Memory B cell (primary cell): ENCODE measurements at regions not wholly inside any gene's neighbourhood (a gene's known extent, or its start where the extent isn't known, plus 50 kb on each side); places are given as distances from the start of the nearest gene placed in this dataset.

Experiments
- ATAC-seq: fragments of 150-1000 bp; cut with Tn5 transposase; 2 replicates; pipeline ENCODE4 v1.10.0; 2021; ENCODE audit warnings: low read depth, mild to moderate bottlenecking, moderate library complexity
- DNase-seq, 2 donors: peaks; one replicate each; pipeline ENCODE4 v3.0.0; 2022; ENCODE audit warnings: low spot score in 2 of 2
- H3K27ac Mint-ChIP-seq: one replicate; pipeline ENCODE4 v1.8.0; 2022; ENCODE audit warnings: mild to moderate bottlenecking, moderate library complexity, mixed read lengths
- H3K27me3 Mint-ChIP-seq: one replicate; pipeline ENCODE4 v1.8.0; 2022; ENCODE audit warnings: mixed read lengths
- H3K36me3 Mint-ChIP-seq: one replicate; pipeline ENCODE4 v1.8.0; 2022; ENCODE audit warnings: mild to moderate bottlenecking, mixed read lengths
- H3K4me1 Mint-ChIP-seq: one replicate; pipeline ENCODE4 v1.8.0; 2022; ENCODE audit warnings: mixed read lengths
- H3K4me3 Mint-ChIP-seq: one replicate; pipeline ENCODE4 v1.8.0; 2022; ENCODE audit warnings: mild to moderate bottlenecking, moderate library complexity, mixed read lengths
- H3K9me3 Mint-ChIP-seq: one replicate; pipeline ENCODE4 v1.8.0; 2022; ENCODE audit warnings: mixed read lengths

- DNase-seq (no peak), ATAC-seq (no peak)
- H3K4me1 Mint-ChIP-seq: no peaks in the 10 kb centered on the region
- H3K4me3 Mint-ChIP-seq: no peak overlapping the region
- H3K27ac Mint-ChIP-seq: no peak overlapping the region
- peaks cover 4% of the 10 kb centered on the region for H3K9me3 Mint-ChIP-seq
- peaks cover 3% of the 10 kb centered on the region for H3K36me3 Mint-ChIP-seq
- peaks cover 6% of the 10 kb centered on the region for H3K27me3 Mint-ChIP-seq
These were observed 442.1 kb upstream of the MEX3C start for GRCh38 chr18:51639541-51639940.

- Mint-ChIP-seq H3K4me1 (no peaks in the 10 kb centered on the region), H3K27ac (no peak overlapping the region)
These were observed 446.0 kb upstream of the MEX3C start for GRCh38 chr18:51643483-51643882.

GRCh38 chr18:51645607-51646006 lies 448.1 kb upstream of the MEX3C start:
- ATAC-seq: no peak
- no peak overlapping the region for H3K4me3 Mint-ChIP-seq
- H3K27me3 Mint-ChIP-seq: peaks cover 6% of the 10 kb centered on the region
- DNase-seq: no peak
- no peaks in the 10 kb centered on the region for H3K9me3 Mint-ChIP-seq
- no peaks in the 10 kb centered on the region for H3K4me1 Mint-ChIP-seq
- H3K36me3 Mint-ChIP-seq: no peaks in the 10 kb centered on the region
- no peak overlapping the region for H3K27ac Mint-ChIP-seq

More at GRCh38 chr18:51643483-51643882, 446.0 kb upstream of the MEX3C start:
- H3K9me3 Mint-ChIP-seq: no peaks in the 10 kb centered on the region
- no peak overlapping the region for H3K4me3 Mint-ChIP-seq
- DNase-seq (no peak), ATAC-seq (no peak)
- no peaks in the 10 kb centered on the region for H3K36me3 Mint-ChIP-seq
- peaks cover 6% of the 10 kb centered on the region for H3K27me3 Mint-ChIP-seq

GRCh38 chr18:51647346-51647745 lies 449.9 kb upstream of the MEX3C start:
- Mint-ChIP-seq H3K9me3 (no peaks in the 10 kb centered on the region), H3K4me3 (no peak overlapping the region), H3K27ac (no peak overlapping the region), H3K4me1 (no peaks in the 10 kb centered on the region), H3K36me3 (no peaks in the 10 kb centered on the region), H3K27me3 (peaks cover 3% of the 10 kb centered on the region)
- DNase-seq: no peak
- ATAC-seq: no peak

- no peak for ATAC-seq
- H3K27me3 Mint-ChIP-seq: peaks cover 3% of the 10 kb centered on the region
- H3K4me1 Mint-ChIP-seq: no peaks in the 10 kb centered on the region
These were observed 450.5 kb upstream of the MEX3C start for GRCh38 chr18:51647942-51648341.

GRCh38 chr18:51649796-51650195 lies 452.3 kb upstream of the MEX3C start:
- DNase-seq (no peak), ATAC-seq (no peak)
- Mint-ChIP-seq H3K27me3 (no peaks in the 10 kb centered on the region), H3K4me1 (peaks cover 4% of the 10 kb centered on the region), H3K27ac (no peak overlapping the region), H3K4me3 (no peak overlapping the region), H3K9me3 (no peaks in the 10 kb centered on the region), H3K36me3 (no peaks in the 10 kb centered on the region)

More at GRCh38 chr18:51647942-51648341, 450.5 kb upstream of the MEX3C start:
- no peaks in the 10 kb centered on the region for H3K9me3 Mint-ChIP-seq
- DNase-seq: no peak
- no peaks in the 10 kb centered on the region for H3K36me3 Mint-ChIP-seq
- H3K4me3 Mint-ChIP-seq: no peak overlapping the region
- H3K27ac Mint-ChIP-seq: no peak overlapping the region

GRCh38 chr18:51651761-51652160 lies 454.3 kb upstream of the MEX3C start:
- Mint-ChIP-seq H3K27ac (no peak overlapping the region), H3K4me3 (no peak overlapping the region), H3K4me1 (peaks cover 18% of the 10 kb centered on the region), H3K36me3 (no peaks in the 10 kb centered on the region), H3K9me3 (no peaks in the 10 kb centered on the region), H3K27me3 (no peaks in the 10 kb centered on the region)
- ATAC-seq (no peak), DNase-seq (no peak)

- no peak overlapping the region for H3K27ac Mint-ChIP-seq
- H3K9me3 Mint-ChIP-seq: no peaks in the 10 kb centered on the region
- no peak overlapping the region for H3K4me3 Mint-ChIP-seq
- H3K27me3 Mint-ChIP-seq: no peaks in the 10 kb centered on the region
- ATAC-seq: no peak
- peaks cover 18% of the 10 kb centered on the region for H3K4me1 Mint-ChIP-seq
- H3K36me3 Mint-ChIP-seq: no peaks in the 10 kb centered on the region
- no peak for DNase-seq
These were observed 456.2 kb upstream of the MEX3C start for GRCh38 chr18:51653507-51654213.

GRCh38 chr18:51654488-51655326 lies 457.2 kb upstream of the MEX3C start:
- ATAC-seq: peak; percentile 71
- peak overlapping the region; percentile 37 for H3K4me3 Mint-ChIP-seq

GRCh38 chr18:51655327-51655698 lies 457.8 kb upstream of the MEX3C start:
- Mint-ChIP-seq H3K27ac (peak overlapping the region; percentile 88), H3K27me3 (peaks cover 3% of the 10 kb centered on the region), H3K4me1 (peaks cover 21% of the 10 kb centered on the region), H3K9me3 (no peaks in the 10 kb centered on the region), H3K4me3 (peak overlapping the region; percentile 45), H3K36me3 (no peaks in the 10 kb centered on the region)
- DNase-seq: peak in 1 of 2 donors; percentile 18
- ATAC-seq: peak; percentile 84

More at GRCh38 chr18:51654488-51655326, 457.2 kb upstream of the MEX3C start:
- no peaks in the 10 kb centered on the region for H3K9me3 Mint-ChIP-seq
- peaks cover 18% of the 10 kb centered on the region for H3K4me1 Mint-ChIP-seq
- DNase-seq: peak in 1 of 2 donors; percentile 10
- no peaks in the 10 kb centered on the region for H3K36me3 Mint-ChIP-seq
- H3K27ac Mint-ChIP-seq: peak overlapping the region; percentile 88
- H3K27me3 Mint-ChIP-seq: no peaks in the 10 kb centered on the region

- Mint-ChIP-seq H3K27ac (peak overlapping the region; percentile 88), H3K4me1 (peaks cover 21% of the 10 kb centered on the region), H3K27me3 (peaks cover 3% of the 10 kb centered on the region), H3K9me3 (no peaks in the 10 kb centered on the region), H3K36me3 (no peaks in the 10 kb centered on the region), H3K4me3 (no peak overlapping the region)
- no peak for DNase-seq
- ATAC-seq: no peak
These were observed 458.8 kb upstream of the MEX3C start for GRCh38 chr18:51656249-51656648.

- Mint-ChIP-seq H3K27me3 (peaks cover 3% of the 10 kb centered on the region), H3K27ac (no peak overlapping the region), H3K4me1 (peaks cover 21% of the 10 kb centered on the region), H3K9me3 (no peaks in the 10 kb centered on the region), H3K36me3 (no peaks in the 10 kb centered on the region), H3K4me3 (no peak overlapping the region)
- no peak for DNase-seq
- ATAC-seq: no peak
These were observed 461.0 kb upstream of the MEX3C start for GRCh38 chr18:51658436-51658835.

GRCh38 chr18:51659781-51660180 lies 462.3 kb upstream of the MEX3C start:
- Mint-ChIP-seq H3K9me3 (no peaks in the 10 kb centered on the region), H3K4me1 (peaks cover 18% of the 10 kb centered on the region), H3K36me3 (no peaks in the 10 kb centered on the region), H3K27ac (no peak overlapping the region), H3K4me3 (no peak overlapping the region), H3K27me3 (peaks cover 3% of the 10 kb centered on the region)
- no peak for DNase-seq
- no peak for ATAC-seq

- H3K4me3 Mint-ChIP-seq: no peak overlapping the region
- no peaks in the 10 kb centered on the region for H3K9me3 Mint-ChIP-seq
- H3K36me3 Mint-ChIP-seq: no peaks in the 10 kb centered on the region
- peaks cover 14% of the 10 kb centered on the region for H3K4me1 Mint-ChIP-seq
- no peak for DNase-seq
- peaks cover 4% of the 10 kb centered on the region for H3K27me3 Mint-ChIP-seq
- peak; percentile 16 for ATAC-seq
- no peak overlapping the region for H3K27ac Mint-ChIP-seq
These were observed 462.8 kb upstream of the MEX3C start for GRCh38 chr18:51660188-51660715.
